GM12878 (cell line): ENCODE measurements at regions not wholly inside any gene's neighbourhood (a gene's known extent, or its start where the extent isn't known, plus 50 kb on each side); places are given as distances from the start of the nearest gene placed in this dataset.

Experiments
- BRCA1 ChIP-seq: IDR thresholded peaks from 2 replicates; pipeline ENCODE4 v1.6.1; 2011; ENCODE audit warnings: low read depth, low read length, improper control_type of control experiment
- CEBPB ChIP-seq, 2 experiments: fragments of 150-350 bp in 1 of 2; IDR thresholded peaks; 2 replicates each; pipeline ENCODE4 v1.6.1; 2012 to 2014; ENCODE audit warnings: low read depth in 2 of 2, low read length in 2 of 2, borderline replicate concordance in 1 of 2, inconsistent platforms in 1 of 2
- MXI1 ChIP-seq: fragments of 150-350 bp; IDR thresholded peaks from 2 replicates; pipeline ENCODE4 v1.6.1; 2011; ENCODE audit warnings: low read depth, mild to moderate bottlenecking, inconsistent platforms, low read length, improper control_type of control experiment
- POLR2A ChIP-seq: IDR thresholded peaks from 2 replicates; pipeline ENCODE4 v1.6.1; 2011; ENCODE audit warnings: low read depth, mild to moderate bottlenecking, low read length
- RAD21 ChIP-seq: IDR thresholded peaks from 2 replicates; pipeline ENCODE4 v1.6.1; 2011; ENCODE audit warnings: mild to moderate bottlenecking, low read depth, low read length, moderate library complexity; ENCODE audit not compliant: insufficient read depth
- RAD51 ChIP-seq: fragments of 450-650 bp; IDR thresholded peaks from 2 replicates; pipeline ENCODE4 v1.6.1; 2016; ENCODE audit warnings: moderate library complexity, mild to moderate bottlenecking, inconsistent platforms
- STAT1 ChIP-seq: fragments of 450-650 bp; conservative IDR thresholded peaks from 2 replicates; pipeline ENCODE4 v1.6.1; 2014; ENCODE audit warnings: antibody characterized with exemption, mild to moderate bottlenecking
- YY1 ChIP-seq: IDR thresholded peaks from 2 replicates; pipeline ENCODE4 v1.6.1; 2011; ENCODE audit warnings: low read depth, mild to moderate bottlenecking, low read length

DNA sequence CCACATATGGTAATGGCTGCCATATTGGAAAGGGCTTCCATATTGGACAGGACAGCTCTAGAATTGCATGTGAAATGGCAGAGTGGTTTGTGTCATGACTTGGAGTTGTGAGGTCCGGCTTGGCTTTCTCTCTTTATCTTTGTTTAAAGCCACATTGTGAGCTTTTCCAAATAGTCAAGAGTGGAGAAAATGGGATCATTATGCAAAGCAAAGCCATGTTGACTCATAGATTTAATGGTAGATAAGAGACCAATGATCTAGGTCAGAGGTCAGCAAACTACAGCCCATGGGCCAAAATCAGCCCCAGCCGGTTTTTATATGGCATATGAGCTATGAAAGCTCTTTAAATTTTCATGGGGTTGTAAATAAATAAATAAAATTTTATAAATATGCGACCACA is 449.1 kb downstream of the BCL11B start:
- TF ChIP-seq RAD51 (no peak), POLR2A (no peak), RAD21 (no peak), STAT1 (no peak), CEBPB (IDR thresholded peaks at IDR 0.05; ENCODE audit: borderline replicate concordance in 1 of 2, low read depth in 2 of 2, low read length in 2 of 2) (no peak), YY1 (no peak), BRCA1 (no peak), MXI1 (no peak)
